ENCODE measurements at regions not wholly inside any gene's neighbourhood (a gene's known extent, or its start where the extent isn't known, plus 50 kb on each side); places are given as distances from the start of the nearest gene placed in this dataset.
A peak's percentile ranks its signal among the peaks of the same experiment; 100 is the strongest.

- TF ChIP-seq, protein P1, sequence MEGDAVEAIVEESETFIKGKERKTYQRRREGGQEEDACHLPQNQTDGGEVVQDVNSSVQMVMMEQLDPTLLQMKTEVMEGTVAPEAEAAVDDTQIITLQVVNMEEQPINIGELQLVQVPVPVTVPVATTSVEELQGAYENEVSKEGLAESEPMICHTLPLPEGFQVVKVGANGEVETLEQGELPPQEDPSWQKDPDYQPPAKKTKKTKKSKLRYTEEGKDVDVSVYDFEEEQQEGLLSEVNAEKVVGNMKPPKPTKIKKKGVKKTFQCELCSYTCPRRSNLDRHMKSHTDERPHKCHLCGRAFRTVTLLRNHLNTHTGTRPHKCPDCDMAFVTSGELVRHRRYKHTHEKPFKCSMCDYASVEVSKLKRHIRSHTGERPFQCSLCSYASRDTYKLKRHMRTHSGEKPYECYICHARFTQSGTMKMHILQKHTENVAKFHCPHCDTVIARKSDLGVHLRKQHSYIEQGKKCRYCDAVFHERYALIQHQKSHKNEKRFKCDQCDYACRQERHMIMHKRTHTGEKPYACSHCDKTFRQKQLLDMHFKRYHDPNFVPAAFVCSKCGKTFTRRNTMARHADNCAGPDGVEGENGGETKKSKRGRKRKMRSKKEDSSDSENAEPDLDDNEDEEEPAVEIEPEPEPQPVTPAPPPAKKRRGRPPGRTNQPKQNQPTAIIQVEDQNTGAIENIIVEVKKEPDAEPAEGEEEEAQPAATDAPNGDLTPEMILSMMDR (IDR thresholded peaks at IDR 0.05): no peak
- TF ChIP-seq POLR2A (IDR thresholded peaks at IDR 0.05) (no peak), POLR2AphosphoS5 (IDR thresholded peaks at IDR 0.05) (peak in 1 of 3 donors; percentile 21)
These were observed 217.4 kb upstream of the RTL1 start for GRCh38 chr14:101120641-101121507.
